ENCODE measurements at regions not wholly inside any gene's neighbourhood (a gene's known extent, or its start where the extent isn't known, plus 50 kb on each side); places are given as distances from the start of the nearest gene placed in this dataset.

- Mint-ChIP-seq H3K4me3 (ENCODE audit: low read depth) (no peak overlapping the region), H3K4me1 (ENCODE audit: low read depth) (no peaks in the 10 kb centered on the region), H3K9me3 (ENCODE audit: low read depth) (peaks cover 9% of the 10 kb centered on the region), H3K27ac (no peak overlapping the region), H3K36me3 (ENCODE audit: insufficient read depth) (no peaks in the 10 kb centered on the region), H3K27me3 (no peaks in the 10 kb centered on the region)
- no peak for TF ChIP-seq CTCF (IDR thresholded peaks at IDR 0.05; ENCODE audit: unreplicated experiment)
- DNase-seq (ENCODE audit: low spot score, unreplicated experiment) = no peak
These were observed 1286.3 kb downstream of the TECRL start for GRCh38 chr4:63122955-63123354.

- no peak for TF ChIP-seq CTCF (IDR thresholded peaks at IDR 0.05; ENCODE audit: unreplicated experiment)
- H3K9me3 Mint-ChIP-seq (ENCODE audit: low read depth) = peaks cover 6% of the 10 kb centered on the region
- no peak overlapping the region for H3K4me3 Mint-ChIP-seq (ENCODE audit: low read depth)
- H3K4me1 Mint-ChIP-seq (ENCODE audit: low read depth) = no peaks in the 10 kb centered on the region
- no peaks in the 10 kb centered on the region for H3K27me3 Mint-ChIP-seq
- no peak for DNase-seq (ENCODE audit: low spot score, unreplicated experiment)
- H3K27ac Mint-ChIP-seq = no peak overlapping the region
- no peaks in the 10 kb centered on the region for H3K36me3 Mint-ChIP-seq (ENCODE audit: insufficient read depth)
These were observed 1302.7 kb downstream of the TECRL start for GRCh38 chr4:63106600-63106999.

GRCh38 chr4:63105839-63106238, 1303.4 kb downstream of the TECRL start:
- Mint-ChIP-seq H3K4me1 (ENCODE audit: low read depth) (no peaks in the 10 kb centered on the region), H3K4me3 (ENCODE audit: low read depth) (no peak overlapping the region), H3K36me3 (ENCODE audit: insufficient read depth) (no peaks in the 10 kb centered on the region), H3K27me3 (no peaks in the 10 kb centered on the region), H3K9me3 (ENCODE audit: low read depth) (peaks cover 6% of the 10 kb centered on the region), H3K27ac (no peak overlapping the region)
- DNase-seq (ENCODE audit: low spot score, unreplicated experiment) = no peak
- no peak for TF ChIP-seq CTCF (IDR thresholded peaks at IDR 0.05; ENCODE audit: unreplicated experiment)

GRCh38 chr4:63090641-63091040, 1318.6 kb downstream of the TECRL start:
- Mint-ChIP-seq H3K4me3 (ENCODE audit: low read depth) (no peak overlapping the region), H3K27me3 (no peaks in the 10 kb centered on the region), H3K4me1 (ENCODE audit: low read depth) (peaks cover 2% of the 10 kb centered on the region), H3K36me3 (ENCODE audit: insufficient read depth) (no peaks in the 10 kb centered on the region), H3K9me3 (ENCODE audit: low read depth) (no peaks in the 10 kb centered on the region), H3K27ac (no peak overlapping the region)
- no peak for DNase-seq (ENCODE audit: low spot score, unreplicated experiment)
- no peak for TF ChIP-seq CTCF (IDR thresholded peaks at IDR 0.05; ENCODE audit: unreplicated experiment)

- DNase-seq (ENCODE audit: low spot score, unreplicated experiment) = no peak
- H3K9me3 Mint-ChIP-seq (ENCODE audit: low read depth) = no peaks in the 10 kb centered on the region
These were observed 1324.2 kb downstream of the TECRL start for GRCh38 chr4:63085091-63085490.

More at GRCh38 chr4:63085091-63085490, 1324.2 kb downstream of the TECRL start:
- TF ChIP-seq CTCF (IDR thresholded peaks at IDR 0.05; ENCODE audit: unreplicated experiment) = no peak
- Mint-ChIP-seq H3K4me3 (ENCODE audit: low read depth) (no peak overlapping the region), H3K27ac (no peak overlapping the region), H3K4me1 (ENCODE audit: low read depth) (no peaks in the 10 kb centered on the region), H3K27me3 (no peaks in the 10 kb centered on the region), H3K36me3 (ENCODE audit: insufficient read depth) (no peaks in the 10 kb centered on the region)
